PC-3 (cell line): ENCODE measurements at regions not wholly inside any gene's neighbourhood (a gene's known extent, or its start where the extent isn't known, plus 50 kb on each side); places are given as distances from the start of the nearest gene placed in this dataset.

Experiments
- ATAC-seq: fragments of 200-7000 bp; cut with Tn5 transposase; 2 replicates; pipeline ENCODE4 v1.9.1; 2020; ENCODE audit warnings: mild to moderate bottlenecking, moderate library complexity
- BruUV-seq: library from RNA; stranded (reverse); fragments of 400-500 nt; replicated peaks from 2 replicates; lab custom pipeline; 2021; lab: Mats Ljungman, UMichigan
- CTCF ChIA-PET: fragments of 300-600 bp; sonication (Branson Sonifier 250); formaldehyde crosslinking; loops from one replicate; lab custom pipeline; 2022; ENCODE audit warnings: antibody characterized with exemption; lab: Charles Lee
- POLR2A ChIA-PET: fragments of 300-600 bp; sonication (Branson Sonifier 250); formaldehyde crosslinking; loops from one replicate; lab custom pipeline; 2022; ENCODE audit warnings: antibody characterized with exemption; ENCODE audit not compliant: unreplicated experiment; lab: Charles Lee
- DNase-seq: peaks from one replicate; pipeline ENCODE4 v3.0.0-alpha.2; 2015
- H2AFZ ChIP-seq: fragments of 300-600 bp; sonication (generic); 2 replicates; pipeline ENCODE4 v1.6.0; 2016; ENCODE audit warnings: antibody characterized with exemption, low read length
- H3F3A ChIP-seq: fragments of 300-600 bp; sonication (generic); one replicate; pipeline ENCODE4 v1.6.0; 2017; ENCODE audit warnings: antibody characterized with exemption, low read length, control low read depth, mild to moderate bottlenecking; ENCODE audit not compliant: unreplicated experiment
- H3K27ac ChIP-seq: fragments of 300-600 bp; sonication (generic); 2 replicates; pipeline ENCODE4 v1.5.1; 2016; ENCODE audit warnings: mild to moderate bottlenecking, low read length
- H3K27me3 ChIP-seq: fragments of 300-600 bp; sonication (generic); 2 replicates; pipeline ENCODE4 v1.6.1; 2016; ENCODE audit warnings: low read length, mixed read lengths
- H3K36me3 ChIP-seq: fragments of 300-600 bp; sonication (generic); 2 replicates; pipeline ENCODE4 v1.6.1; 2016; ENCODE audit warnings: low read depth, mixed run types, low read length, mixed read lengths
- H3K4me1 ChIP-seq: fragments of 300-600 bp; sonication (generic); 2 replicates; pipeline ENCODE4 v1.5.1; 2016; ENCODE audit warnings: low read length; ENCODE audit not compliant: insufficient read depth
- H3K4me2 ChIP-seq: fragments of 300-600 bp; sonication (generic); 2 replicates; pipeline ENCODE4 v1.6.0; 2016; ENCODE audit warnings: low read length
- H3K4me3 ChIP-seq: fragments of 300-600 bp; sonication (generic); 2 replicates; pipeline ENCODE4 v1.5.1; 2016; ENCODE audit warnings: mild to moderate bottlenecking, low read length, mixed read lengths
- H3K79me2 ChIP-seq: fragments of 300-600 bp; sonication (generic); 2 replicates; pipeline ENCODE4 v1.6.1; 2017; ENCODE audit warnings: low read length, mixed read lengths
- H3K9ac ChIP-seq: fragments of 300-600 bp; sonication (generic); 2 replicates; pipeline ENCODE4 v1.6.0; 2016; ENCODE audit warnings: mild to moderate bottlenecking, low read length
- H3K9me2 ChIP-seq: fragments of 300-600 bp; sonication (generic); replicated peaks from 2 replicates; pipeline ENCODE4 v1.6.1; 2016; ENCODE audit warnings: mixed run types, low read length, mixed read lengths
- H3K9me3 ChIP-seq: fragments of 300-600 bp; sonication (generic); 2 replicates; pipeline ENCODE4 v1.6.1; 2016; ENCODE audit warnings: low read length, mixed read lengths
- H4K20me1 ChIP-seq: fragments of 300-600 bp; sonication (generic); 2 replicates; pipeline ENCODE4 v1.6.1; 2016; ENCODE audit warnings: low read length, mixed read lengths
- CTCF ChIP-seq: fragments of 300-600 bp; sonication (generic); conservative IDR thresholded peaks from 2 replicates; pipeline ENCODE4 v1.5.1; 2017; ENCODE audit warnings: antibody characterized with exemption, low read depth, mild to moderate bottlenecking, low read length
- EZH2 ChIP-seq: fragments of 300-600 bp; sonication (generic); IDR thresholded peaks from one replicate; pipeline ENCODE4 v1.6.1; 2017; ENCODE audit warnings: antibody characterized with exemption, mild to moderate bottlenecking, low read length; ENCODE audit not compliant: unreplicated experiment
- EZH2phosphoT487 ChIP-seq: fragments of 300-600 bp; sonication (generic); IDR thresholded peaks from 2 replicates; pipeline ENCODE4 v1.6.1; 2018; ENCODE audit warnings: mild to moderate bottlenecking, antibody characterized with exemption, low read length, borderline replicate concordance
- intact Hi-C: fragments of 100-400 bp; cut with micrococcal nuclease; formaldehyde crosslinking; loops from 2 replicates; pipeline ENCODE4 v1.9.0; 2023

DNA sequence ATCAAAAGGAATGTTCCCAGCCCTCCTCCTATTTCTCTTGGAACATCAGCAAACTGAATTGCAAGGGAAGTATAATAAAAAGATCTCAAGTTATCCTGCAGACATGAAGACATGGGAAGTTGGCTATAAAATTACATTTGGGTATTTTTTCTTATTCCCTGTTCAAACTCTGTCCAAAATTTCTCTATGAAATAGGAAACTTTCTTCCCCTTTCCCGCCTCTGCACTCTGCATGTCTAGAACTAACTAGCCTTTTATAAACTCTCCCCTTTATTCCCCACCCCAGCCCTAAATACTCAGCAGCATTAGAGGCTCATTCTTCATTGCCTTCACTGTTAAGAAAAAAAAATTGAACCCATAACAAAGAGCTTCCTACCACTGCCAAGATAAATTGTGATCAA lies 126.7 kb upstream of the EDNRA start:
- Histone ChIP-seq H3K79me2 (no peaks in the 10 kb centered on the region), H3K9me2 (no peaks in the 10 kb centered on the region), H3K9me3 (peaks cover 11% of the 10 kb centered on the region), H3K27me3 (no peaks in the 10 kb centered on the region), H3K27ac (no peak overlapping the region), H3F3A (peaks cover 5% of the 10 kb centered on the region), H4K20me1 (no peaks in the 10 kb centered on the region), H3K4me1 (peaks cover 19% of the 10 kb centered on the region), H3K9ac (no peak overlapping the region), H3K4me2 (no peak overlapping the region), H3K36me3 (no peaks in the 10 kb centered on the region; the same call in 1 of the 2 replicates), H2AFZ (no peak overlapping the region), H3K4me3 (no peak overlapping the region)
- ChIA-PET POLR2A (no interaction called here), CTCF (no interaction called here)
- no peak for DNase-seq
- BruUV-seq: no TSS peak
- no peak for TF ChIP-seq CTCF
- TF ChIP-seq EZH2: no peak
- no peak for TF ChIP-seq EZH2phosphoT487
- intact Hi-C loops: no loop called here
- ATAC-seq: no peak

DNA sequence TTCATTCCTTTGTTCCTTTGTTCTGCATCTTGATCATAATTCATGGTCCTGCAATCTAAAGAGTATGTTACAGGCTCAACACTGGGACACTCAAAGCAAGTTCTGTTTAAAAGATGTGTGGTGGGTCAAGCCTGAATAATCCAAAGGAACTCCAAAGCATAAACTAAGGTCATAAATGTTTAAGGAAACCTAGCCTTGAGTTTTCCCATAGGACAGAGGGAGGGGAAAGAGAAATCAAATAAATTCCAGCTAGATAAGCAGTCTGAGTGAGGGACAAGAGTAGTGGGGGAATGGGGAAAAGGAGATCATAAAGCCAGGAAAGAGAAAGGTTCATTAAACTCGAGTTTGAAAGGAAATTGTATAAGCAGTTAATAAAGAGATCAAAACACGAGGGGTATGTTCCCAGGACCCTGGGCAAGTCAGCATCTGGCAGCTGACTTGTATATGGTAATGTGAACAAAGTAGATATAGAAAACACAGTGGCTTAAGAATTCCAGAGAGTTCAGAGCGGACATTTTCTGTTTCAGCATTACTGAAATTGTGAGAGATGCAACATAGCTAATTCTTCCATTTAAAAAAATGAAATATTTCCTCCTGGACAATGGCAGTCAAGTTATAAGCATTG lies 125.8 kb upstream of the EDNRA start:
- peaks cover 21% of the 10 kb centered on the region for H3K4me1 ChIP-seq
- no peak overlapping the region; the same call in 1 of the 2 replicates for H3K9ac ChIP-seq

More for the DNA sequence above, 125.8 kb upstream of the EDNRA start:
- Histone ChIP-seq H3K9me2 (no peaks in the 10 kb centered on the region), H4K20me1 (no peaks in the 10 kb centered on the region), H3K4me2 (no peak overlapping the region), H3K36me3 (no peaks in the 10 kb centered on the region; the same call in 1 of the 2 replicates), H3K4me3 (no peak overlapping the region), H3K27ac (peak overlapping the region; percentile 44), H3K27me3 (no peaks in the 10 kb centered on the region), H3K9me3 (peaks cover 11% of the 10 kb centered on the region), H3F3A (peaks cover 5% of the 10 kb centered on the region), H3K79me2 (no peaks in the 10 kb centered on the region), H2AFZ (no peak overlapping the region)
- POLR2A ChIA-PET: no interaction called here
- TF ChIP-seq EZH2 (no peak), EZH2phosphoT487 (no peak), CTCF (no peak)
- CTCF ChIA-PET: no interaction called here
- intact Hi-C loops: no loop called here
- no TSS peak for BruUV-seq
- DNase-seq (no peak), ATAC-seq (no peak)
